Right atrium auricular region (tissue), 2 donors: ENCODE measurements at regions not wholly inside any gene's neighbourhood (a gene's known extent, or its start where the extent isn't known, plus 50 kb on each side); places are given as distances from the start of the nearest gene placed in this dataset.

Source experiments
- DNase-seq: peaks from one replicate; pipeline ENCODE4 v3.0.0-alpha.2; 2019; ENCODE audit warnings: low spot score
- H3K27ac ChIP-seq, 2 donors: fragments of 200-600 bp; sonication (generic); 1 replicate in 1 of 2; 2 replicates in 1 of 2; pipeline ENCODE4 v1.5.1; 2016 to 2019
- H3K27me3 ChIP-seq, 2 donors: fragments of 200-600 bp; sonication (generic); one replicate each; pipeline versions ENCODE4 v1.5.1 to v1.6.0; 2017 to 2019
- H3K36me3 ChIP-seq: fragments of 200-600 bp; sonication (generic); one replicate; pipeline ENCODE4 v1.5.1; 2016
- H3K4me1 ChIP-seq, 2 donors: fragments of 200-600 bp; sonication (generic); one replicate each; pipeline versions ENCODE4 v1.5.1 to v1.6.0; 2017 to 2019
- H3K4me3 ChIP-seq, 2 donors: fragments of 200-600 bp; sonication (generic); 1 replicate in 1 of 2; 2 replicates in 1 of 2; pipeline ENCODE4 v1.5.1; 2017 to 2019; ENCODE audit warnings: mild to moderate bottlenecking in 1 of 2, moderate library complexity in 1 of 2
- H3K9me3 ChIP-seq, 2 donors: fragments of 200-600 bp; sonication (generic); one replicate each; pipeline ENCODE4 v1.5.1; 2019
- TF ChIP-seq, protein P1 (sequence below), 2 donors: fragments of 200-600 bp; sonication (generic); IDR thresholded peaks; one replicate each; pipeline ENCODE4 v1.5.1; 2019; ENCODE audit warnings: antibody characterized with exemption in 2 of 2

DNA sequence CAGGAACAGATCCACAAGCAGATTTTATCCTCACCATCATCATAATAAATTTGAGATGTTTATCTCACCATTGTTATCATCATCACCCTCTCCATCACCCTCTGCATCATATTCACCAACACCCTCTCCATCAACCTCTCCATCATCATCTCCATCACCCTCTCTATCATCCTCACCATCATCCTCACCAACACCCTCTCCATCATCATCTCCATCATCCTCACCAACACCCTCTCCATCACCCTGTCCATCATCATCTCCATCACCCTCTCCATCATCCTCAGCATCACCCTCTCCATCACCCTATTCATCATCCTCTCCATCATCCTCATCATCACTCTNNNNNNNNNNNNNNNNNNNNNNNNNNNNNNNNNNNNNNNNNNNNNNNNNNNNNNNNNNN, 567.0 kb upstream of the SGCD start:
- Histone ChIP-seq H3K27ac (no peak overlapping the region), H3K4me1 (peaks cover 0 to 5% of the 10 kb centered on the region in 2 donors), H3K4me3 (no peak overlapping the region), H3K9me3 (no peaks in the 10 kb centered on the region), H3K36me3 (no peaks in the 10 kb centered on the region), H3K27me3 (no peaks in the 10 kb centered on the region)
- no peak for DNase-seq
- TF ChIP-seq, protein P1, sequence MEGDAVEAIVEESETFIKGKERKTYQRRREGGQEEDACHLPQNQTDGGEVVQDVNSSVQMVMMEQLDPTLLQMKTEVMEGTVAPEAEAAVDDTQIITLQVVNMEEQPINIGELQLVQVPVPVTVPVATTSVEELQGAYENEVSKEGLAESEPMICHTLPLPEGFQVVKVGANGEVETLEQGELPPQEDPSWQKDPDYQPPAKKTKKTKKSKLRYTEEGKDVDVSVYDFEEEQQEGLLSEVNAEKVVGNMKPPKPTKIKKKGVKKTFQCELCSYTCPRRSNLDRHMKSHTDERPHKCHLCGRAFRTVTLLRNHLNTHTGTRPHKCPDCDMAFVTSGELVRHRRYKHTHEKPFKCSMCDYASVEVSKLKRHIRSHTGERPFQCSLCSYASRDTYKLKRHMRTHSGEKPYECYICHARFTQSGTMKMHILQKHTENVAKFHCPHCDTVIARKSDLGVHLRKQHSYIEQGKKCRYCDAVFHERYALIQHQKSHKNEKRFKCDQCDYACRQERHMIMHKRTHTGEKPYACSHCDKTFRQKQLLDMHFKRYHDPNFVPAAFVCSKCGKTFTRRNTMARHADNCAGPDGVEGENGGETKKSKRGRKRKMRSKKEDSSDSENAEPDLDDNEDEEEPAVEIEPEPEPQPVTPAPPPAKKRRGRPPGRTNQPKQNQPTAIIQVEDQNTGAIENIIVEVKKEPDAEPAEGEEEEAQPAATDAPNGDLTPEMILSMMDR (IDR thresholded peaks at IDR 0.05) = no peak

DNA sequence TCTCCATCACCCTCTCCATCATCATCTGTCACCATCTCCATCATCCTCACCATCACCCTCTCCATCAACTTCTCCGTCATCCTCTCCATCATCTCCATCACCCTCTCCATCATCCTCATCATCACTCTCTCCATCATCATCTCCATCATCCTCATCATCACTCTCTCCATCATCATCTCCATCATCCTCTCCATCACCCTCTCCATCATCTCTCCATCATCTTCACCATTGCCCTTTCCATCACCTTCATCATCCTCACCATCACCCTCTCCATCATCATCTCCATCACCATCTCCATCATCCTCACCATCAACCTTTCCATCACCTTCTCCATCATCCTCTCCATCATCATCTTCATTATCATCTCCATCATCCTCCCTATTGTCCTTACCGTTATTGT, 565.5 kb upstream of the SGCD start:
- H3K27me3 ChIP-seq = no peaks in the 10 kb centered on the region
- DNase-seq = no peak
- H3K36me3 ChIP-seq = no peaks in the 10 kb centered on the region
- no peak overlapping the region for H3K27ac ChIP-seq
- H3K4me3 ChIP-seq = no peak overlapping the region
- peaks cover 0 to 4% of the 10 kb centered on the region in 2 donors for H3K4me1 ChIP-seq
- no peaks in the 10 kb centered on the region for H3K9me3 ChIP-seq
- TF ChIP-seq, protein P1 (IDR thresholded peaks at IDR 0.05) = no peak

DNA sequence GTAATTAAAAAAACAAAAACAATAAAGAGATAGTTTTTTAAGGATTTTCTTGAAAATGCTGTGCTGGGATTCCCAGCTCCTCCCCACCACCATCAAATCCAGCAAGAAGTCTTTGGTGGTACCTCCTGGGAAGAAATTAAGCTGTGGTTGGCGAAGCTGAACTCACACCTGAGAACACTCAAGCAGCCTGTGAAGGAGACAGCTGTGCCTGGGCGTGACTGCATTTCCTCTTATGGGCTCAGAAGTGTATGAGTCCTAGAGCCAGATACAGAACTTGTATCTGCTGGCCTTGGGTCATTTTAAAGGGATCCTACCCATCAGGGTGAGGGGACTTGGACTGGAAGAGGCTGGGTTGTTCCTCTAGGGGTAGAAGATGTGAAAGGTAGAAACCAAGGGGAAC, 561.2 kb upstream of the SGCD start:
- no peak for DNase-seq
- Histone ChIP-seq H3K4me1 (peaks cover 0 to 4% of the 10 kb centered on the region in 2 donors), H3K9me3 (no peaks in the 10 kb centered on the region), H3K4me3 (no peak overlapping the region), H3K27me3 (no peaks in the 10 kb centered on the region), H3K36me3 (no peaks in the 10 kb centered on the region), H3K27ac (no peak overlapping the region)
- TF ChIP-seq, protein P1 (IDR thresholded peaks at IDR 0.05) = no peak

DNA sequence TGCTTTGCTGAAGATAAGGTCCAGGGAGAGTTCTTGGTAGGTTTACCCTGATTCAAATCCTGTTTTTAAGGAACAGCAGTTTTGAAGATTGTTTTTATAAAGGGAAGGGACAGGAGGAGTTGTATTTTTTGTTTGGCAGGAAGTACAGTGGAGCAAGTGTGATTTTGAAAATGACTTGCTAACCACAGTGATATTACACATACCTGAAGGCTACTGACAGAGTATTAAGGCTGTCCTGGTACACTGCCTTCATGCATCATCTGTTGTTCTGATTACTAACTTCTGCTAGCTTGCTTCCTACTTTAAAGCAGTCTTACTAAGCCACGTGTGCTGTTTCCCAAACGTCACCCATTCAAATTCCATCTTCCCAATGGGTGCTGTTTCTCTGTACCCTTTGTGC, 559.5 kb upstream of the SGCD start:
- H3K27me3 ChIP-seq = no peaks in the 10 kb centered on the region
- no peak for DNase-seq
- H3K27ac ChIP-seq = no peak overlapping the region
- no peaks in the 10 kb centered on the region for H3K9me3 ChIP-seq
- H3K4me3 ChIP-seq = no peak overlapping the region
- TF ChIP-seq, protein P1 (IDR thresholded peaks at IDR 0.05) = no peak
- no peaks in the 10 kb centered on the region for H3K36me3 ChIP-seq
- peaks cover 0 to 4% of the 10 kb centered on the region in 2 donors for H3K4me1 ChIP-seq

DNA sequence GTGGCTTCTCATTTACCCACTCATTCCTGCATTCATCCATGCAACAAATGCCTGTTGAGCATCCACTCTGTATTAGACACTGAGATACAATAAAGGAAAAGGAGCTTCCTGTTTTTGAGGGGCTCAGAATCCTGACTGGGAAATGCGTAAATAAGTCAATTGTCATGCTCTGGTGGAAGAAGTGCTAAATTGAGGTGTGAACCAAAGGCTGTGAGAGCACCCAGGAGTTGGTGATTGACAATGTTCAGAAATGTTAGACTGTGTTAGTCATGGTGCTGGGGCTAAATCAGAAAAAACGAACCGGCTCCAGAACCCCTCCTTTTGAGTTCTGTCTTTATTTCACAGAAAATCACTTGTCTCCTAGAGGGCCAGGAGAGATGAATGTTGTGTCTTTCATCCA, 558.6 kb upstream of the SGCD start:
- no peak overlapping the region for H3K4me3 ChIP-seq
- H3K36me3 ChIP-seq = no peaks in the 10 kb centered on the region
- TF ChIP-seq, protein P1 (IDR thresholded peaks at IDR 0.05) = no peak
- no peak for DNase-seq
- H3K27me3 ChIP-seq = no peaks in the 10 kb centered on the region
- no peak overlapping the region for H3K27ac ChIP-seq
- H3K9me3 ChIP-seq = no peaks in the 10 kb centered on the region
- H3K4me1 ChIP-seq = peaks cover 0 to 4% of the 10 kb centered on the region in 2 donors

DNA sequence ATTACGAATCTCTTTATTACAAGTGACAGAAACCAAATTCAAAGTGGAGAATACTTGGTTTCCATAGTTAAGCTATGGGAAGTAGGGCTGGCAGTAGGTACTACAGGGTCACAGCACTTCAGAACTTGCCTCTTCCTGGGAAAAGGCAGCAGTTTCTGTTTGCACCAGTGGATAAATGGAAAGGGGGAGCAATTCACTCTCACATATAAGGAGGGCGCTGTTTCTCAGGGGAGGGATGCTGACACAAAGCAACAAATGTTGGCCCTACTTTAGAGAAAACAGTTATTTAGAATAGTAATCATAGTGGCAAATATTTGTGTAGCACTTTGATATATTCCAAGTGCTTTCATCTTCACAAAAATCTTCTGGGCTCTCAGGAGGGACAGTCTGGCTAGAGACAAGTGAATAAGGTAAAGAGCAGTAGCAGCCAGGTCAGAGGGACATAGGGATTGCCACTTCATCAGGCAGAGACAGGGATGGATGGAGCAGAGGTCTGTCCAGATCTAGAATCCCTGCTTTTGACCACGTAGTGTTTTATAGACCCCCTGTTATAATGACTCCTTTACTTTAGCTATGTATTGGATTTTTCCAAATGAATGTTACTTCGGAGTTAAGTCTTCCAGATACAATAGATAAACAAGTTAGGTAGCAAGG, 554.8 kb upstream of the SGCD start:
- Histone ChIP-seq H3K27me3 (no peaks in the 10 kb centered on the region), H3K27ac (no peak overlapping the region), H3K36me3 (no peaks in the 10 kb centered on the region), H3K4me3 (no peak overlapping the region), H3K4me1 (no peaks in the 10 kb centered on the region), H3K9me3 (no peaks in the 10 kb centered on the region)
- DNase-seq = no peak
- TF ChIP-seq, protein P1 (IDR thresholded peaks at IDR 0.05) = no peak
